Kidney epithelial cell (primary cell): ENCODE measurements at regions not wholly inside any gene's neighbourhood (a gene's known extent, or its start where the extent isn't known, plus 50 kb on each side); places are given as distances from the start of the nearest gene placed in this dataset.

Source experiments
- DNase-seq: peaks from one replicate; pipeline ENCODE4 v3.0.0-alpha.2; 2010; ENCODE audit warnings: low read depth
- H3K27me3 ChIP-seq: 2 replicates; pipeline ENCODE4 v1.6.0; 2011; ENCODE audit warnings: low read length; ENCODE audit not compliant: control insufficient read depth, insufficient read depth
- H3K36me3 ChIP-seq: 2 replicates; pipeline ENCODE4 v1.5.1; 2011; ENCODE audit warnings: low read length; ENCODE audit not compliant: control insufficient read depth, insufficient read depth
- H3K4me3 ChIP-seq: 2 replicates; pipeline ENCODE4 v1.5.1; 2011; ENCODE audit warnings: low read depth, mild to moderate bottlenecking, control low read depth, low read length
- CTCF ChIP-seq: IDR thresholded peaks from 2 replicates; pipeline ENCODE4 v1.5.1; 2011; ENCODE audit warnings: mild to moderate bottlenecking, moderate library complexity, low read length, control low read depth, inconsistent platforms; ENCODE audit not compliant: insufficient read depth, poor library complexity, severe bottlenecking

GRCh38 chr13:62524061-62524460 lies 1108.4 kb upstream of the PCDH20 start:
- DNase-seq = no peak
- H3K27me3 ChIP-seq = no peaks in the 10 kb centered on the region
- H3K36me3 ChIP-seq = no peaks in the 10 kb centered on the region
- TF ChIP-seq CTCF = no peak
- H3K4me3 ChIP-seq = no peak overlapping the region

GRCh38 chr13:62512194-62513141 lies 1096.8 kb upstream of the PCDH20 start:
- Histone ChIP-seq H3K4me3 (no peak overlapping the region), H3K27me3 (no peaks in the 10 kb centered on the region), H3K36me3 (no peaks in the 10 kb centered on the region)
- peak; percentile 74 for TF ChIP-seq CTCF
- DNase-seq = no peak

- no peak for DNase-seq
- Histone ChIP-seq H3K4me3 (no peak overlapping the region), H3K36me3 (no peaks in the 10 kb centered on the region), H3K27me3 (no peaks in the 10 kb centered on the region)
- TF ChIP-seq CTCF = no peak
Observed at GRCh38 chr13:62510906-62511655, 1095.4 kb upstream of the PCDH20 start.

GRCh38 chr13:62502588-62502987 lies 1086.9 kb upstream of the PCDH20 start:
- TF ChIP-seq CTCF = no peak
- Histone ChIP-seq H3K4me3 (no peak overlapping the region), H3K36me3 (no peaks in the 10 kb centered on the region), H3K27me3 (no peaks in the 10 kb centered on the region)
- DNase-seq = no peak

- DNase-seq = no peak
- no peak for TF ChIP-seq CTCF
Observed at GRCh38 chr13:62489731-62490130, 1074.1 kb upstream of the PCDH20 start.

More at GRCh38 chr13:62489731-62490130, 1074.1 kb upstream of the PCDH20 start:
- no peak overlapping the region for H3K4me3 ChIP-seq
- H3K27me3 ChIP-seq = no peaks in the 10 kb centered on the region
- no peaks in the 10 kb centered on the region for H3K36me3 ChIP-seq
